Body of pancreas (tissue), 4 donors: ENCODE measurements at regions not wholly inside any gene's neighbourhood (a gene's known extent, or its start where the extent isn't known, plus 50 kb on each side); places are given as distances from the start of the nearest gene placed in this dataset.

Source experiments
- POLR2A ChIP-seq, 3 donors: fragments of 450-650 bp; IDR thresholded peaks; one replicate each; pipeline ENCODE4 v1.6.1; 2016; ENCODE audit warnings: antibody characterized with exemption in 3 of 3, mild to moderate bottlenecking in 2 of 3
- TF ChIP-seq, protein P1 (sequence below), 7 experiments: fragments of 450-650 bp in 4 of 7; fragments of 200-600 bp in 3 of 7; sonication (generic) in 3 of 7; IDR thresholded peaks; one replicate each; pipeline ENCODE4 v1.5.1; 2016 to 2019; ENCODE audit warnings: antibody characterized with exemption in 7 of 7

DNA sequence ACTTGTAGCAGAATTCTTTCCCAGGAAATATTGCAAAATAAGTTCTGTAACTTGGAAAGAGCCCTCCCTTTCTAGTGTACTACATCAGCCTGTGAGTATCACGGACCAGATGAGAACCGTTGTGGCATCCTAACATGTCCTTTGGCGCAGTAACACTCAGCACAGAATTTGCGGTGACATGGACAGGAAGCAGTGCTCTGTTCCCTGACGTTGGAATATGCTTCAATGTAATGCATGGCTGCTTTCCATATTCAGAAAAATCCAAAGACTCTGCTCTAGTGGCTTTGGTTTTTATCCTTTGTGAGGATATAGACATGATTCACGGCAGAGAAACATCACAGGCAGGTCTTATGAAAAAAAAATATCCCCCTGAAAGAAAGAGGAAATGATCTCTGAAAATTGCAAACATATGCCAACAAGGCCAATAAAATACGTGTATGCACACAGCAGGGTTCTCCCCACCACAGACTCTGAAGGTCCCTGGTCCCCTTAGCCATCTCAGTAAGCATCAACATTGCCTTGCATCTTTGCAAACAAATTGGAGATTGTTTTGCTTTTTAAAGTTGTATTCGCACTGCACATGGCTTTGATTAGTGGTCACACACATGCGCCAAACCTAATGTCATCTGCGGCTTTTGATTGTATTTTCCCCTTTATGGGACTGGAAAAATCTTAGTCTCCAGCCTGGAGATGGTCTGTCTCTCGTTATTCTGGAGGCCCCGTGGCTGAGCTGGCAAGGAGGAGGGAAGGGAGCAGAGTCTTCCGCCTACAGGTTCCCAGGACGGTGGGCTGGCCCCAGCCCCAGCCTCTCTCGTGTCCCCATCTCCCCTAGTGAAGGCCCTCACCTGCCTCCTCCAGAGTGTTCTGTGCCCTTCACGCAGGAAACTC, 122.9 kb downstream of the COPS8 start:
- TF ChIP-seq, protein P1, sequence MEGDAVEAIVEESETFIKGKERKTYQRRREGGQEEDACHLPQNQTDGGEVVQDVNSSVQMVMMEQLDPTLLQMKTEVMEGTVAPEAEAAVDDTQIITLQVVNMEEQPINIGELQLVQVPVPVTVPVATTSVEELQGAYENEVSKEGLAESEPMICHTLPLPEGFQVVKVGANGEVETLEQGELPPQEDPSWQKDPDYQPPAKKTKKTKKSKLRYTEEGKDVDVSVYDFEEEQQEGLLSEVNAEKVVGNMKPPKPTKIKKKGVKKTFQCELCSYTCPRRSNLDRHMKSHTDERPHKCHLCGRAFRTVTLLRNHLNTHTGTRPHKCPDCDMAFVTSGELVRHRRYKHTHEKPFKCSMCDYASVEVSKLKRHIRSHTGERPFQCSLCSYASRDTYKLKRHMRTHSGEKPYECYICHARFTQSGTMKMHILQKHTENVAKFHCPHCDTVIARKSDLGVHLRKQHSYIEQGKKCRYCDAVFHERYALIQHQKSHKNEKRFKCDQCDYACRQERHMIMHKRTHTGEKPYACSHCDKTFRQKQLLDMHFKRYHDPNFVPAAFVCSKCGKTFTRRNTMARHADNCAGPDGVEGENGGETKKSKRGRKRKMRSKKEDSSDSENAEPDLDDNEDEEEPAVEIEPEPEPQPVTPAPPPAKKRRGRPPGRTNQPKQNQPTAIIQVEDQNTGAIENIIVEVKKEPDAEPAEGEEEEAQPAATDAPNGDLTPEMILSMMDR (IDR thresholded peaks at IDR 0.05), result no peak
- TF ChIP-seq POLR2A (IDR thresholded peaks at IDR 0.05), result no peak
